DMS153 treated with DMSO at 0.1 percent for 48 hours (cell line): ENCODE measurements at regions not wholly inside any gene's neighbourhood (a gene's known extent, or its start where the extent isn't known, plus 50 kb on each side); places are given as distances from the start of the nearest gene placed in this dataset.

Experiments
- DNase-seq: peaks from one replicate; lab custom pipeline; 2025; ENCODE audit not compliant: unreplicated experiment; lab: John Stamatoyannopoulos, UW

- DNase-seq, result no peak
These were observed 347.5 kb downstream of the SAMD5 start for GRCh38 chr6:147855803-147856482.

GRCh38 chr6:147856687-147857086 is 348.2 kb downstream of the SAMD5 start:
- no peak for DNase-seq

GRCh38 chr6:147858421-147858820 is 349.9 kb downstream of the SAMD5 start:
- DNase-seq, result no peak

- no peak for DNase-seq
These were observed 350.6 kb downstream of the SAMD5 start for GRCh38 chr6:147859071-147859470.

- no peak for DNase-seq
These were observed 353.2 kb downstream of the SAMD5 start for GRCh38 chr6:147861696-147862095.

GRCh38 chr6:147867433-147868226 is 359.1 kb downstream of the SAMD5 start:
- DNase-seq, result no peak

GRCh38 chr6:147868427-147869190 is 360.1 kb downstream of the SAMD5 start:
- DNase-seq, result no peak

GRCh38 chr6:147869201-147869600 is 360.7 kb downstream of the SAMD5 start:
- DNase-seq, result no peak

- no peak for DNase-seq
These were observed 361.4 kb downstream of the SAMD5 start for GRCh38 chr6:147869869-147870268.

GRCh38 chr6:147870506-147871110 is 362.1 kb downstream of the SAMD5 start:
- DNase-seq, result no peak

- no peak for DNase-seq
These were observed 363.5 kb downstream of the SAMD5 start for GRCh38 chr6:147872002-147872401.

- no peak for DNase-seq
These were observed 365.3 kb downstream of the SAMD5 start for GRCh38 chr6:147873816-147874215.

GRCh38 chr6:147874322-147874721 is 365.8 kb downstream of the SAMD5 start:
- no peak for DNase-seq

- no peak for DNase-seq
These were observed 370.6 kb downstream of the SAMD5 start for GRCh38 chr6:147879031-147879580.

- no peak for DNase-seq
These were observed 372.9 kb downstream of the SAMD5 start for GRCh38 chr6:147881432-147881831.

- DNase-seq, result no peak
These were observed 379.9 kb downstream of the SAMD5 start for GRCh38 chr6:147888374-147888773.

GRCh38 chr6:147891671-147892070 is 383.2 kb downstream of the SAMD5 start:
- DNase-seq, result no peak

- DNase-seq, result no peak
These were observed 384.0 kb downstream of the SAMD5 start for GRCh38 chr6:147892476-147892875.

- DNase-seq, result no peak
These were observed 386.8 kb downstream of the SAMD5 start for GRCh38 chr6:147895272-147895671.

GRCh38 chr6:147900247-147900830 is 391.8 kb downstream of the SAMD5 start:
- no peak for DNase-seq

- no peak for DNase-seq
These were observed 394.8 kb downstream of the SAMD5 start for GRCh38 chr6:147903321-147903720.
